Parathyroid adenoma (tissue), 2 donors: ENCODE measurements at regions not wholly inside any gene's neighbourhood (a gene's known extent, or its start where the extent isn't known, plus 50 kb on each side); places are given as distances from the start of the nearest gene placed in this dataset.

ENCODE experiments used
- H2AFZ ChIP-seq: fragments of 300-600 bp; sonication (generic); one replicate; pipeline ENCODE4 v1.7.0; 2017; ENCODE audit warnings: antibody characterized with exemption, mild to moderate bottlenecking
- H3K27ac ChIP-seq: fragments of 300-600 bp; sonication (generic); one replicate; pipeline ENCODE4 v1.7.0; 2017
- H3K27me3 ChIP-seq: fragments of 300-600 bp; sonication (generic); one replicate; pipeline ENCODE4 v1.7.0; 2017; ENCODE audit warnings: low read length; ENCODE audit not compliant: control insufficient read depth, insufficient read depth
- H3K36me3 ChIP-seq: fragments of 300-600 bp; sonication (generic); one replicate; pipeline ENCODE4 v1.7.0; 2017; ENCODE audit warnings: low read length; ENCODE audit not compliant: control insufficient read depth, insufficient read depth
- H3K4me1 ChIP-seq: fragments of 300-600 bp; sonication (generic); one replicate; pipeline ENCODE4 v1.7.0; 2017; ENCODE audit warnings: control low read depth
- H3K4me2 ChIP-seq: fragments of 300-600 bp; sonication (generic); one replicate; pipeline ENCODE4 v1.7.0; 2017; ENCODE audit warnings: low read length
- H3K4me3 ChIP-seq: fragments of 300-600 bp; sonication (generic); one replicate; pipeline ENCODE4 v1.7.0; 2017; ENCODE audit warnings: low read depth, low read length
- H3K79me2 ChIP-seq: fragments of 300-600 bp; sonication (generic); one replicate; pipeline ENCODE4 v1.7.0; 2017; ENCODE audit warnings: control low read depth
- H3K9ac ChIP-seq: fragments of 300-600 bp; sonication (generic); one replicate; pipeline ENCODE4 v1.7.0; 2017; ENCODE audit warnings: mild to moderate bottlenecking
- H3K9me3 ChIP-seq: fragments of 300-600 bp; sonication (generic); one replicate; pipeline ENCODE4 v1.7.0; 2017; ENCODE audit warnings: low read length; ENCODE audit not compliant: control insufficient read depth
- TF ChIP-seq, protein P1 (sequence below): fragments of 300-600 bp; sonication (generic); IDR thresholded peaks from one replicate; pipeline ENCODE4 v1.7.0; 2017; ENCODE audit warnings: antibody characterized with exemption, mild to moderate bottlenecking
- donor health status: primary hyperparathyroidism.

DNA sequence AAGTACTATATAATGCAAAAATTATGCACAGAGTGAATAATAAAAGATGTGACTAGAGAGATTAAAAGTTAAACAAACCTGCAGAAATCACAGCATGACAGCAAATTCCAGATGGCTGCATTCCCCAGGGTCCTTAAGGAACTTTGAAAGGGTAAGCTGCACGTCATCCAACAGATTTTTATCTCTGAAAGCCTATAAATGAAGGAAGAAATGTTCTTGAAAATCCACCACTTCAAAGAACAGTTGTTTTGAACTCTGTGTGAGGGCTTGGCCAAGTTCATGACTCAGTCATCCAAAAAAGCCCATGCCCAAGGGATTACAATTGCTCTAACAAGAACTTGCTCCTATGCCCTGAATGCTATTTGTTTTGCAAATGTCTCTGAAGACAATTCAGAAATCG lies 603.6 kb downstream of the PLOD2 start:
- Histone ChIP-seq H3K9me3 (no peaks in the 10 kb centered on the region), H3K27ac (no peak overlapping the region), H3K27me3 (no peaks in the 10 kb centered on the region), H3K9ac (no peak overlapping the region), H3K4me1 (no peaks in the 10 kb centered on the region), H2AFZ (no peak overlapping the region), H3K79me2 (no peaks in the 10 kb centered on the region), H3K36me3 (no peaks in the 10 kb centered on the region), H3K4me3 (no peak overlapping the region), H3K4me2 (no peak overlapping the region)
- TF ChIP-seq, protein P1, sequence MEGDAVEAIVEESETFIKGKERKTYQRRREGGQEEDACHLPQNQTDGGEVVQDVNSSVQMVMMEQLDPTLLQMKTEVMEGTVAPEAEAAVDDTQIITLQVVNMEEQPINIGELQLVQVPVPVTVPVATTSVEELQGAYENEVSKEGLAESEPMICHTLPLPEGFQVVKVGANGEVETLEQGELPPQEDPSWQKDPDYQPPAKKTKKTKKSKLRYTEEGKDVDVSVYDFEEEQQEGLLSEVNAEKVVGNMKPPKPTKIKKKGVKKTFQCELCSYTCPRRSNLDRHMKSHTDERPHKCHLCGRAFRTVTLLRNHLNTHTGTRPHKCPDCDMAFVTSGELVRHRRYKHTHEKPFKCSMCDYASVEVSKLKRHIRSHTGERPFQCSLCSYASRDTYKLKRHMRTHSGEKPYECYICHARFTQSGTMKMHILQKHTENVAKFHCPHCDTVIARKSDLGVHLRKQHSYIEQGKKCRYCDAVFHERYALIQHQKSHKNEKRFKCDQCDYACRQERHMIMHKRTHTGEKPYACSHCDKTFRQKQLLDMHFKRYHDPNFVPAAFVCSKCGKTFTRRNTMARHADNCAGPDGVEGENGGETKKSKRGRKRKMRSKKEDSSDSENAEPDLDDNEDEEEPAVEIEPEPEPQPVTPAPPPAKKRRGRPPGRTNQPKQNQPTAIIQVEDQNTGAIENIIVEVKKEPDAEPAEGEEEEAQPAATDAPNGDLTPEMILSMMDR = no peak

- no peak overlapping the region for H3K4me2 ChIP-seq
- no peaks in the 10 kb centered on the region for H3K9me3 ChIP-seq
- no peaks in the 10 kb centered on the region for H3K4me1 ChIP-seq
- no peak overlapping the region for H3K4me3 ChIP-seq
- H2AFZ ChIP-seq = no peak overlapping the region
- TF ChIP-seq, protein P1 = no peak
- H3K9ac ChIP-seq = no peak overlapping the region
- no peaks in the 10 kb centered on the region for H3K27me3 ChIP-seq
- no peaks in the 10 kb centered on the region for H3K36me3 ChIP-seq
- H3K27ac ChIP-seq = no peak overlapping the region
- H3K79me2 ChIP-seq = no peaks in the 10 kb centered on the region
Observed at GRCh38 chr3:145578471-145578870, 582.5 kb downstream of the PLOD2 start.

DNA sequence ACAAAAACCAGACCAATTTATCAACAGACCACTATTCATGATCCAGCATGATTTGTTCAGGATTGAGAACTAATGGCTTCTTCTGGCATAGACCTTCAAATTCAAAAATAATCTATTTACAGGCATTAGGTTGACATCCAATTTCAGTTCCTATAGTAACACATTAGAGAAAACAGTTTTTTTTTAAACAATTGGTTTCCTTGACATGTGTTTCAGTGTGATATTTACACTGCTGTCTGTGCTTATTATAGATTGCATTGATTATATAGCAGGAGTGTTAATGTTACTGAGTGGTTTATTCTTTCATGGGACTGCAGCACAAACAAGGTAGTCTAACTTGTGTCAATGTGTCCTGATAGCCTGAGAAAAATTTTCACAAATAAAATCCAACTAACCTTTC lies 579.3 kb downstream of the PLOD2 start:
- Histone ChIP-seq H3K4me2 (no peak overlapping the region), H3K9me3 (no peaks in the 10 kb centered on the region), H3K4me3 (no peak overlapping the region), H3K79me2 (no peaks in the 10 kb centered on the region), H3K9ac (no peak overlapping the region), H3K36me3 (no peaks in the 10 kb centered on the region), H3K27ac (no peak overlapping the region), H2AFZ (no peak overlapping the region), H3K4me1 (no peaks in the 10 kb centered on the region), H3K27me3 (no peaks in the 10 kb centered on the region)
- TF ChIP-seq, protein P1 = no peak

GRCh38 chr3:145604851-145605250 lies 556.1 kb downstream of the PLOD2 start:
- Histone ChIP-seq H3K4me1 (no peaks in the 10 kb centered on the region), H3K4me2 (no peak overlapping the region), H3K36me3 (no peaks in the 10 kb centered on the region), H3K27ac (no peak overlapping the region), H2AFZ (no peak overlapping the region), H3K79me2 (no peaks in the 10 kb centered on the region), H3K9me3 (no peaks in the 10 kb centered on the region), H3K27me3 (no peaks in the 10 kb centered on the region), H3K4me3 (no peak overlapping the region), H3K9ac (no peak overlapping the region)
- TF ChIP-seq, protein P1 = no peak

GRCh38 chr3:145620002-145620401 lies 541.0 kb downstream of the PLOD2 start:
- H3K9me3 ChIP-seq = no peaks in the 10 kb centered on the region
- H3K4me2 ChIP-seq = no peak overlapping the region
- H3K4me1 ChIP-seq = no peaks in the 10 kb centered on the region
- no peak overlapping the region for H3K4me3 ChIP-seq
- TF ChIP-seq, protein P1 = no peak
- no peaks in the 10 kb centered on the region for H3K27me3 ChIP-seq
- H2AFZ ChIP-seq = no peak overlapping the region
- H3K36me3 ChIP-seq = no peaks in the 10 kb centered on the region
- H3K9ac ChIP-seq = no peak overlapping the region
- H3K27ac ChIP-seq = no peak overlapping the region
- no peaks in the 10 kb centered on the region for H3K79me2 ChIP-seq
